ENCODE measurements at regions not wholly inside any gene's neighbourhood (a gene's known extent, or its start where the extent isn't known, plus 50 kb on each side); places are given as distances from the start of the nearest gene placed in this dataset.

DNA sequence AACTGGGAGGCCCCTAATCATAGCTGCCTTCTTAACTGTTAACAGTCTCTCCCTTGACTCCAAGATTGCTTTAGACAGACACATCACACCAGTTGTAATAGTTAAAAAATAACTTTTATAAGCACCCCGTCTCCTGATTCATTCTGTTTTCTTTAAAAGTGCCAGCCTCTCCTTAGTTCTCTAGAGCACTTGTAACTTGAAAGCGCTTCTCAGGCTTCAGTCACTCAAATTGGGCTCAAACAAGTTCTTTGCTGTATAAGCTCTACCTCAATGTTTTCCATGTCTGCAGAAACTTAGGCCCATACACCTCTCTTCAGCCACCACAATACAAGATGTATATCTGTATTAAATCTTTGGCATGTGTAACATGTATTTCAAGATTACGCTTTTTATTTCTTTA is 169.6 kb downstream of the GABRG1 start:
- Histone ChIP-seq H3K9ac (ENCODE audit: low read depth in 1 of 2, low read length in 2 of 2) (no peak overlapping the region), H3K27me3 (ENCODE audit: control insufficient read depth in 4 of 4, insufficient read depth in 4 of 4, low read length in 3 of 4) (no peaks in the 10 kb centered on the region), H3K36me3 (ENCODE audit: control insufficient read depth in 4 of 4, insufficient read depth in 3 of 4, low read depth in 1 of 4, low read length in 3 of 4) (no peaks in the 10 kb centered on the region), H3K27ac (ENCODE audit: low read depth in 1 of 2, low read length in 2 of 2) (no peak overlapping the region), H3K4me1 (ENCODE audit: control insufficient read depth in 4 of 4, insufficient read depth in 4 of 4, low read length in 3 of 4) (no peaks in the 10 kb centered on the region), H3K4me3 (ENCODE audit: low read depth in 1 of 3, low read length in 3 of 3) (no peak overlapping the region), H3K9me3 (ENCODE audit: control insufficient read depth in 4 of 4, low read length in 3 of 4) (no peaks in the 10 kb centered on the region)
- TF ChIP-seq HNF4G (IDR thresholded peaks at IDR 0.05) (no peak), FOXA1 (IDR thresholded peaks at IDR 0.05) (no peak), ATF3 (IDR thresholded peaks at IDR 0.05) (no peak), HNF4A (conservative IDR thresholded peaks at IDR 0.05) (no peak), REST (IDR thresholded peaks at IDR 0.05) (no peak), TAF1 (conservative IDR thresholded peaks at IDR 0.05) (no peak), YY1 (IDR thresholded peaks at IDR 0.05) (no peak), RXRA (IDR thresholded peaks at IDR 0.05) (no peak), CTCF (IDR thresholded peaks at IDR 0.05; ENCODE audit: low read depth, low read length, missing input control) (no peak)
- 44% methylated on average over 3 of the region's 3 CpGs for WGBS
- no peak for DNase-seq (ENCODE audit: low spot score)

GRCh38 chr4:45951153-45951552 is 172.7 kb downstream of the GABRG1 start:
- Histone ChIP-seq H3K36me3 (ENCODE audit: control insufficient read depth in 4 of 4, insufficient read depth in 3 of 4, low read depth in 1 of 4, low read length in 3 of 4) (no peaks in the 10 kb centered on the region), H3K9ac (ENCODE audit: low read depth in 1 of 2, low read length in 2 of 2) (no peak overlapping the region), H3K4me1 (ENCODE audit: control insufficient read depth in 4 of 4, insufficient read depth in 4 of 4, low read length in 3 of 4) (no peaks in the 10 kb centered on the region), H3K9me3 (ENCODE audit: control insufficient read depth in 4 of 4, low read length in 3 of 4) (no peaks in the 10 kb centered on the region), H3K4me3 (ENCODE audit: low read depth in 1 of 3, low read length in 3 of 3) (no peak overlapping the region), H3K27ac (ENCODE audit: low read depth in 1 of 2, low read length in 2 of 2) (no peak overlapping the region), H3K27me3 (ENCODE audit: control insufficient read depth in 4 of 4, insufficient read depth in 4 of 4, low read length in 3 of 4) (no peaks in the 10 kb centered on the region)
- 57% methylated on average over 1 of the region's 1 CpG for WGBS
- no peak for TF ChIP-seq JUND (IDR thresholded peaks at IDR 0.05)
- no peak for TF ChIP-seq NR2F2 (IDR thresholded peaks at IDR 0.05)
- TF ChIP-seq ATF3 (IDR thresholded peaks at IDR 0.05): no peak
- no peak for TF ChIP-seq FOXA1 (IDR thresholded peaks at IDR 0.05)
- DNase-seq (ENCODE audit: low spot score): no peak

GRCh38 chr4:45946699-45947098 is 177.2 kb downstream of the GABRG1 start:
- 77% methylated on average over 1 of the region's 1 CpG for WGBS
- Histone ChIP-seq H3K9me3 (ENCODE audit: control insufficient read depth in 4 of 4, low read length in 3 of 4) (no peaks in the 10 kb centered on the region), H3K4me1 (ENCODE audit: control insufficient read depth in 4 of 4, insufficient read depth in 4 of 4, low read length in 3 of 4) (no peaks in the 10 kb centered on the region), H3K36me3 (ENCODE audit: control insufficient read depth in 4 of 4, insufficient read depth in 3 of 4, low read depth in 1 of 4, low read length in 3 of 4) (no peaks in the 10 kb centered on the region), H3K9ac (ENCODE audit: low read depth in 1 of 2, low read length in 2 of 2) (no peak overlapping the region), H3K27ac (ENCODE audit: low read depth in 1 of 2, low read length in 2 of 2) (no peak overlapping the region), H3K27me3 (ENCODE audit: control insufficient read depth in 4 of 4, insufficient read depth in 4 of 4, low read length in 3 of 4) (no peaks in the 10 kb centered on the region), H3K4me3 (ENCODE audit: low read depth in 1 of 3, low read length in 3 of 3) (no peak overlapping the region)
- no peak for DNase-seq (ENCODE audit: low spot score)
- no peak for TF ChIP-seq ATF3 (IDR thresholded peaks at IDR 0.05)

Measured in liver (tissue), 8 donors.